SK-N-SH treated with all-trans-retinoic acid at 6 μM for 48 hours (cell line): ENCODE measurements at regions not wholly inside any gene's neighbourhood (a gene's known extent, or its start where the extent isn't known, plus 50 kb on each side); places are given as distances from the start of the nearest gene placed in this dataset.

ENCODE experiments used
- ARNTL ChIP-seq: fragments of 450-650 bp; formaldehyde crosslinking; IDR thresholded peaks from 2 replicates; pipeline ENCODE4 v1.5.0; 2020; ENCODE audit warnings: low read depth, mild to moderate bottlenecking, moderate library complexity, borderline replicate concordance
- PATZ1 ChIP-seq: fragments of 250-450 bp; sonication (Bioruptor Pico); IDR thresholded peaks from 2 replicates; pipeline ENCODE4 v1.8.0; 2020; ENCODE audit warnings: mild to moderate bottlenecking, moderate library complexity, borderline replicate concordance
- RARB ChIP-seq: fragments of 250-450 bp; sonication (Bioruptor Pico); IDR thresholded peaks from 2 replicates; pipeline ENCODE4 v1.8.0; 2021; ENCODE audit warnings: mild to moderate bottlenecking, moderate library complexity
- SNAI2 ChIP-seq: fragments of 250-450 bp; sonication (Bioruptor Pico); IDR thresholded peaks from 2 replicates; pipeline ENCODE4 v1.5.0; 2020; ENCODE audit warnings: mild to moderate bottlenecking, moderate library complexity
- ZNF565 ChIP-seq: fragments of 450-650 bp; formaldehyde crosslinking; conservative IDR thresholded peaks from 2 replicates; pipeline ENCODE4 v1.5.0; 2020; ENCODE audit warnings: low read depth, mild to moderate bottlenecking, moderate library complexity

- no peak for TF ChIP-seq SNAI2
- TF ChIP-seq RARB (CRISPR knock-in tag) = no peak
- TF ChIP-seq ZNF565 (CRISPR knock-in tag) = no peak
- TF ChIP-seq ARNTL = no peak
- no peak for TF ChIP-seq PATZ1 (CRISPR knock-in tag)
Observed at GRCh38 chr17:63221939-63222338, 224.2 kb downstream of the CYB561 start.
